Stomach (tissue), 8 donors: ENCODE measurements at regions not wholly inside any gene's neighbourhood (a gene's known extent, or its start where the extent isn't known, plus 50 kb on each side); places are given as distances from the start of the nearest gene placed in this dataset.

Source experiments
- DNase-seq, 2 donors: peaks; one replicate each; pipeline versions ENCODE4 v3.0.0 to v3.0.0-alpha.2; 2013 to 2019
- H3K27ac ChIP-seq, 5 donors: fragments of 200-600 bp in 4 of 5; sonication (generic) in 4 of 5; one replicate each; pipeline ENCODE4 v1.5.1; 2013 to 2019; ENCODE audit warnings: mild to moderate bottlenecking in 1 of 5, moderate library complexity in 1 of 5
- H3K27me3 ChIP-seq, 3 donors: fragments of 200-600 bp; sonication (generic); one replicate each; pipeline ENCODE4 v1.5.1; 2017 to 2019; ENCODE audit warnings: mixed run types in 1 of 3
- H3K36me3 ChIP-seq, 4 donors: fragments of 200-600 bp; sonication (generic); 1 replicate in 3 of 4; 2 replicates in 1 of 4; pipeline ENCODE4 v1.5.1; 2016 to 2019
- H3K4me1 ChIP-seq, 4 donors: fragments of 200-600 bp; sonication (generic); one replicate each; pipeline ENCODE4 v1.5.1; 2016 to 2019
- H3K4me3 ChIP-seq, 4 donors: fragments of 200-600 bp; sonication (generic) in 3 of 4; one replicate each; pipeline ENCODE4 v1.5.1; 2016 to 2019; ENCODE audit warnings: mild to moderate bottlenecking in 1 of 4
- H3K9me3 ChIP-seq, 4 donors: fragments of 200-600 bp; sonication (generic); one replicate each; pipeline ENCODE4 v1.5.1; 2016 to 2019
- EP300 ChIP-seq: sonication (generic); formaldehyde crosslinking; IDR thresholded peaks from one replicate; pipeline ENCODE4 v1.6.1; 2017; ENCODE audit warnings: antibody characterized with exemption
- POLR2A ChIP-seq, 4 donors: fragments of 450-650 bp; IDR thresholded peaks; one replicate each; pipeline ENCODE4 v1.6.1; 2016; ENCODE audit warnings: antibody characterized with exemption in 4 of 4, control low read depth in 2 of 4, mild to moderate bottlenecking in 1 of 4, moderate library complexity in 1 of 4
- POLR2AphosphoS5 ChIP-seq, 3 donors: sonication (generic); formaldehyde crosslinking; IDR thresholded peaks; one replicate each; pipeline ENCODE4 v1.6.1; 2016; ENCODE audit warnings: antibody characterized with exemption in 3 of 3
- WGBS, 5 donors: extraction: QIAGEN DNeasy Blood & Tissue Kit in 3 of 5; methylation state at CpG; one replicate each; pipeline versions ENCODE4 v1.1.5 to v1.1.7; 2013 to 2018; 5-methylcytosine and 5-hydroxymethylcytosine counted together
- intact Hi-C: fragments of 100-400 bp; cut with DNase I; formaldehyde crosslinking; loops from one replicate; pipeline ENCODE4 v1.15.1; 2023; ENCODE audit warnings: low total_unique reads
- TF ChIP-seq, protein P1 (sequence below), 7 experiments: fragments of 450-650 bp in 4 of 7; fragments of 200-600 bp in 3 of 7; sonication (generic) in 3 of 7; IDR thresholded peaks; one replicate each; pipeline ENCODE4 v1.5.1; 2016 to 2019; ENCODE audit warnings: antibody characterized with exemption in 7 of 7, control low read depth in 2 of 7, mild to moderate bottlenecking in 1 of 7
- donor health status: healthy with polysubstance abuse.
- donor health status: Bipolar disorder and iron deficiency.
- donor health status: healthy.

DNA sequence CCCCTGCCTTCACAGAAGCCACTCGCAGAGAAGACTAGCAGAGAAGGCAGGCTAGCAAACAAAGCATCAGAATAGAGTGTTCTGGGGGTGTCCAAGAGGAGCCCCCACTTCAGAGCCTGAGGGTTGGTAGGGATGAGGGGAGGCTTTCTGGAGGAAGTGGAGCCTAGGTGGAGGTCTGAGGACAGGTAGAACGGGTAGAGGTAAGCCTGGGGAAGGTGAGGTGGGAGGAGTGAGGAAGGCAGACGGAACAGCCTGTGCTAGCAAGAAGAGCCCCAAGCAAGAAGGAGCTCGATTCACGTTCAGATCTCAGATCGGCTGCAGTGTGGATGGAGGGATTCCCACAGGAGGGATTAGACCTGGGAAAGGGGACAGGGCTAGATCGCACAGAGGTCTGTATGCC, 66.0 kb upstream of the DUSP5 start:
- no peaks in the 10 kb centered on the region for H3K9me3 ChIP-seq
- intact Hi-C loops: no loop called here
- H3K4me3 ChIP-seq: no peak overlapping the region
- DNase-seq: peak in 1 of 2 donors; percentile 23
- H3K4me1 ChIP-seq: peaks cover 2 to 16% (median 5%) of the 10 kb centered on the region in 4 donors
- TF ChIP-seq POLR2A (IDR thresholded peaks at IDR 0.05) (no peak), EP300 (no peak)
- H3K27me3 ChIP-seq: no peaks in the 10 kb centered on the region
- 68 to 91% (median 79%) methylated on average over 7 of the region's 7 CpGs for WGBS, 5 donors
- H3K36me3 ChIP-seq: no peaks in the 10 kb centered on the region
- no peak overlapping the region for H3K27ac ChIP-seq

DNA sequence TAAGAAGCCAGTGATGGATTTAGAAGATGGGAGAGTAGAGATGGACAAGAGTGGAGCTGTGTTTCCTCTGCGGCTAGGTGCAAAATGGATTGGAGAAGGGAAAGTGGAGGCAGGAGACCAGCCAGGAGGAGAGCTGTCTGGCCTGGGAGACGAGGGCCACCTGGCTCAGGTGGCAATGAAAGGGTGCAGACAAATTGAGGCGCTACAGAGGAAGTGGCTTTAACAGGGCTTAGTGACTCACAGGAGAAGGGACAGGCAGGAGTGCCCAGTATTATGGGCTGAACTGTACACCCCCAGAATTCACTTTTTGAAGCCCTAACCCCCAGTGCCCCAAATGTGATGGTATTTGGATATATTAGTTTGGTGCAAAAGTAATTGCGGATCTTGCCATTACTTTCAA, 65.6 kb upstream of the DUSP5 start:
- Histone ChIP-seq H3K9me3 (no peaks in the 10 kb centered on the region), H3K4me3 (no peak overlapping the region), H3K4me1 (peaks cover 0 to 12% (median 1%) of the 10 kb centered on the region in 4 donors), H3K36me3 (no peaks in the 10 kb centered on the region), H3K27me3 (no peaks in the 10 kb centered on the region), H3K27ac (no peak overlapping the region)
- DNase-seq: peak in 1 of 2 donors; percentile 22
- WGBS, 5 donors: 70 to 84% (median 73%) methylated on average over 4 of the region's 4 CpGs
- intact Hi-C loops: no loop called here
- TF ChIP-seq EP300 (no peak), POLR2A (IDR thresholded peaks at IDR 0.05) (no peak), POLR2AphosphoS5 (IDR thresholded peaks at IDR 0.05) (no peak)
- TF ChIP-seq, protein P1, sequence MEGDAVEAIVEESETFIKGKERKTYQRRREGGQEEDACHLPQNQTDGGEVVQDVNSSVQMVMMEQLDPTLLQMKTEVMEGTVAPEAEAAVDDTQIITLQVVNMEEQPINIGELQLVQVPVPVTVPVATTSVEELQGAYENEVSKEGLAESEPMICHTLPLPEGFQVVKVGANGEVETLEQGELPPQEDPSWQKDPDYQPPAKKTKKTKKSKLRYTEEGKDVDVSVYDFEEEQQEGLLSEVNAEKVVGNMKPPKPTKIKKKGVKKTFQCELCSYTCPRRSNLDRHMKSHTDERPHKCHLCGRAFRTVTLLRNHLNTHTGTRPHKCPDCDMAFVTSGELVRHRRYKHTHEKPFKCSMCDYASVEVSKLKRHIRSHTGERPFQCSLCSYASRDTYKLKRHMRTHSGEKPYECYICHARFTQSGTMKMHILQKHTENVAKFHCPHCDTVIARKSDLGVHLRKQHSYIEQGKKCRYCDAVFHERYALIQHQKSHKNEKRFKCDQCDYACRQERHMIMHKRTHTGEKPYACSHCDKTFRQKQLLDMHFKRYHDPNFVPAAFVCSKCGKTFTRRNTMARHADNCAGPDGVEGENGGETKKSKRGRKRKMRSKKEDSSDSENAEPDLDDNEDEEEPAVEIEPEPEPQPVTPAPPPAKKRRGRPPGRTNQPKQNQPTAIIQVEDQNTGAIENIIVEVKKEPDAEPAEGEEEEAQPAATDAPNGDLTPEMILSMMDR (IDR thresholded peaks at IDR 0.05): no peak

DNA sequence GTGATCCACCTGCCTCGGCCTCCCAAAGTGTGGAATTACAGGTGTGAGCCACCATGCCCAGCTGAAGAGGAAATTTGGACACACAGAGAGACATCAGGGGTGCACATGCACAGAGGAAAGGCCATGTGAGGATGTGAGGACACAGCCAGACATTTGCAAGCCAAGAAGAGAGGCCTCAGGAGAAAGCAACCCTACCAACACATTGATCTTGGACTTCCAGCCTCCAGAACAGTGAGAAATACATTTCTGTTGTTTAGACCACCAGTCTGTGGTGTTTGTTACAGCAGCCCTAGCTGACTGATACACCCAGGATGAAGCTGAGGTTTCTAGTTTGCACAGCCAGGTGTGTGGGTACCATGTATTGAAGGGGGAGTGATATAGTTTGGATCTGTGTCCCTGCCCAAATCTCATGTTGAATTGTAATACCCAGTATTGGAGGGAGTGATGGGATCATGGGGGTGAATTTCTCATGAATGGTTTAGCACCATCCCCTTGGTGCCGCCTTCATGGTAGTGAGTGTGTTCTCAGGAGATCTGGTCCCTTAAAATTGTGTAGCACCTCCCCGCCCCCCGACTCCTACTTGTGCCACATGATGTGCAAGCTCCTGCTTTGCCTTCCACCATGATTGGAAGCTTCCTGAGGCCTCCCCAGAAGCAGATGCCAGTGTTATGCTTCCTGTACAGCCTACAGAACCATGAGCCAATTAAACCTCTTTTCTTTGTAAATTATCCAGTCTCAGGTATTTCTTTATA, 64.7 kb upstream of the DUSP5 start:
- peak in 1 of 2 donors; percentile 13 for DNase-seq
- Histone ChIP-seq H3K4me1 (peaks cover 0 to 9% (median 0%) of the 10 kb centered on the region in 4 donors), H3K9me3 (no peaks in the 10 kb centered on the region), H3K27me3 (no peaks in the 10 kb centered on the region), H3K27ac (no peak overlapping the region), H3K4me3 (no peak overlapping the region), H3K36me3 (no peaks in the 10 kb centered on the region)
- WGBS, 5 donors: 96 to 100% (median 98%) methylated on average over 4 of the region's 4 CpGs
- TF ChIP-seq, protein P1 (IDR thresholded peaks at IDR 0.05): no peak
- intact Hi-C loops: no loop called here

DNA sequence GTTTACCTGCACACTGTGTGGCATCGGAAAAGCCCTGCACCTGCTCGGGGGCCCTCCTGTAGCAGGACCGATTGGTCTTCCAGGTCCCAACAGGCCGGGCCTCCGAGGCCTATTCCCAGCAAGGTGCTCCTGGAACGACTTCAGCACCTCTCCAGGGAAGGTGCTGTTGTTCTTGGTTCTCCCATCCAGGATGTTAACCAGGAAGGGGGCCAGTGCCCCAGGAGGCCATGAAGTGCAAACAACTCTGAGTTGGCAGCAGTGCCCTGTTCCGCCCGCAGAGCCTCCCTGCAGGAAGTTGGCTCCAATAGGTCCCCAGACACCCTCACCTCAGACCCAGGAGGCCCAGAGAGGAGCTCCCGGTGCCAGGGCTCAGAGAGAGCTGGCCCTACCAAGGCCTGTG, 64.0 kb upstream of the DUSP5 start:
- Histone ChIP-seq H3K27ac (peak overlapping the region in 1 of 5 donors; percentile 17), H3K27me3 (no peaks in the 10 kb centered on the region), H3K4me3 (no peak overlapping the region), H3K9me3 (no peaks in the 10 kb centered on the region), H3K36me3 (no peaks in the 10 kb centered on the region), H3K4me1 (peaks cover 0 to 9% (median 0%) of the 10 kb centered on the region in 4 donors)
- intact Hi-C loops: no loop called here
- 38 to 75% (median 63%) methylated on average over 8 to 9 of the region's 9 CpGs for WGBS, 5 donors
- TF ChIP-seq POLR2A (IDR thresholded peaks at IDR 0.05): no peak
- no peak for TF ChIP-seq EP300
- no peak for TF ChIP-seq POLR2AphosphoS5 (IDR thresholded peaks at IDR 0.05)
- TF ChIP-seq, protein P1 (IDR thresholded peaks at IDR 0.05): no peak
- DNase-seq: peak in 1 of 2 donors; percentile 69

DNA sequence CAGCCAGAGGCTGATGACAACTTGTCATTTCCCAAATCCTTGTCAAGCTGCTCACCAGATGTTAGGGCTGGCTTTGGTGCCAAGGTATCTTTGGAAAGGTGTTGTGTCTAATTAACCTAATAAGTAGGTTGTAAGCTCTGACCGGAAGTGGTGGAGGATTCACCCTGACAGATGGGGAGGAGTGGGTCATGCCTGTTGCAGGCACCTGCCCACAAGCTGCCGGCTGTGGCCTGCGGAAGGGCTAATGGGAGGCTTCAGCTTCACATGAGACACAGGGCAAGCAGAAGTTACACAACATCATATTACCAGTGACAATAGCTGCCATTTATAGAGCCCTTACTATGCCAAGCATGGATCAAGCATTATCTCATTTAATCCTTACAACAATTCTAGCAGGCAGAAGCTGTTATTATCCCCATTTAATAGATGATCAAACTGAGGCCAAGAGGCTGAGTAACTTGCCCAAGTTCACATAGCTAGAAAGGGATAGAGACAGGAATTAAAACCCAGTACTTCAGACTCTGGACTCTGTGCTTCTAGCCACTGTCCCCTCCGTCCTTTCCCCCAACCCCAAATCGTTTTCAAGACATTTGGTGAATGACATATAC, 63.1 kb upstream of the DUSP5 start:
- H3K27ac ChIP-seq: no peak overlapping the region
- 85 to 89% (median 89%) methylated on average over 5 of the region's 5 CpGs for WGBS, 5 donors
- no peak for DNase-seq

More for the DNA sequence above, 63.1 kb upstream of the DUSP5 start:
- Histone ChIP-seq H3K4me3 (no peak overlapping the region), H3K27me3 (no peaks in the 10 kb centered on the region), H3K4me1 (peaks cover 0 to 9% (median 0%) of the 10 kb centered on the region in 4 donors), H3K9me3 (no peaks in the 10 kb centered on the region), H3K36me3 (no peaks in the 10 kb centered on the region)
- intact Hi-C loops: no loop called here
- TF ChIP-seq EP300 (no peak), POLR2A (IDR thresholded peaks at IDR 0.05) (no peak), POLR2AphosphoS5 (IDR thresholded peaks at IDR 0.05) (no peak)
- TF ChIP-seq, protein P1 (IDR thresholded peaks at IDR 0.05): no peak
